MM.1S (cell line): ENCODE measurements at regions not wholly inside any gene's neighbourhood (a gene's known extent, or its start where the extent isn't known, plus 50 kb on each side); places are given as distances from the start of the nearest gene placed in this dataset.

ENCODE experiments used
- DNase-seq: peaks from one replicate; pipeline ENCODE4 v3.0.0-alpha.2; 2015
- H2AFZ ChIP-seq: fragments of 300-600 bp; sonication (generic); 2 replicates; pipeline ENCODE4 v1.6.0; 2016; ENCODE audit warnings: antibody characterized with exemption, low read length
- H3F3A ChIP-seq: fragments of 300-600 bp; sonication (generic); 2 replicates; pipeline ENCODE4 v1.6.1; 2016; ENCODE audit warnings: mild to moderate bottlenecking, antibody characterized with exemption, low read length, moderate library complexity, mixed read lengths; ENCODE audit not compliant: insufficient read depth
- H3K27ac ChIP-seq: fragments of 300-600 bp; sonication (generic); 2 replicates; pipeline ENCODE4 v1.5.1; 2016; ENCODE audit warnings: mild to moderate bottlenecking, low read length
- H3K27me3 ChIP-seq: fragments of 300-600 bp; sonication (generic); replicated peaks from 2 replicates; pipeline ENCODE4 v1.6.0; 2016; ENCODE audit warnings: low read length; ENCODE audit not compliant: insufficient read depth
- H3K36me3 ChIP-seq: fragments of 300-600 bp; sonication (generic); replicated peaks from 2 replicates; pipeline ENCODE4 v1.6.1; 2016; ENCODE audit warnings: mild to moderate bottlenecking, low read length, mixed read lengths; ENCODE audit not compliant: insufficient read depth
- H3K4me1 ChIP-seq: fragments of 300-600 bp; sonication (generic); 2 replicates; pipeline ENCODE4 v1.6.1; 2016; ENCODE audit warnings: low read length, mixed read lengths
- H3K4me2 ChIP-seq: fragments of 300-600 bp; sonication (generic); 2 replicates; pipeline ENCODE4 v1.6.0; 2016; ENCODE audit warnings: low read depth, low read length
- H3K4me3 ChIP-seq: fragments of 300-600 bp; sonication (generic); 2 replicates; pipeline ENCODE4 v1.5.1; 2016; ENCODE audit warnings: low read length, mixed read lengths
- H3K79me2 ChIP-seq: fragments of 300-600 bp; sonication (generic); 2 replicates; pipeline ENCODE4 v1.6.1; 2016; ENCODE audit warnings: mixed run types, low read length, mixed read lengths
- H3K9ac ChIP-seq: fragments of 300-600 bp; sonication (generic); 2 replicates; pipeline ENCODE4 v1.6.1; 2016; ENCODE audit warnings: low read length, mixed read lengths
- H3K9me2 ChIP-seq: fragments of 300-600 bp; sonication (generic); replicated peaks from 2 replicates; pipeline ENCODE4 v1.6.1; 2016; ENCODE audit warnings: mild to moderate bottlenecking, low read length, mixed read lengths; ENCODE audit not compliant: insufficient read depth
- H3K9me3 ChIP-seq: fragments of 300-600 bp; sonication (generic); replicated peaks from 2 replicates; pipeline ENCODE4 v1.6.1; 2016; ENCODE audit warnings: mild to moderate bottlenecking, low read length, mixed read lengths; ENCODE audit not compliant: insufficient read depth
- H4K20me1 ChIP-seq: fragments of 300-600 bp; sonication (generic); 2 replicates; pipeline ENCODE4 v1.6.1; 2016; ENCODE audit warnings: mild to moderate bottlenecking, low read length, moderate library complexity, mixed read lengths; ENCODE audit not compliant: insufficient read depth
- CTCF ChIP-seq: fragments of 300-600 bp; sonication (generic); IDR thresholded peaks from 2 replicates; pipeline ENCODE4 v1.5.1; 2016; ENCODE audit warnings: antibody characterized with exemption, low read length, mixed read lengths
- EZH2 ChIP-seq: fragments of 300-600 bp; sonication (generic); optimal IDR thresholded peaks from 2 replicates; pipeline ENCODE3; 2017; ENCODE audit warnings: low read depth, mild to moderate bottlenecking, antibody characterized with exemption, low read length, mixed read lengths
- EZH2phosphoT487 ChIP-seq: fragments of 300-600 bp; sonication (generic); IDR thresholded peaks from 2 replicates; pipeline ENCODE4 v1.6.1; 2018; ENCODE audit warnings: antibody characterized with exemption, low read length

GRCh38 chr6:102766963-102767362 is 1373.5 kb downstream of the GRIK2 start:
- no peaks in the 10 kb centered on the region for H3K9me3 ChIP-seq
- no peaks in the 10 kb centered on the region for H3K79me2 ChIP-seq
- TF ChIP-seq EZH2 (no peak), CTCF (no peak), EZH2phosphoT487 (no peak)
- DNase-seq, result no peak
- H2AFZ ChIP-seq, result no peak overlapping the region
- H3K4me3 ChIP-seq, result no peak overlapping the region
- no peak overlapping the region for H3K9ac ChIP-seq
- no peaks in the 10 kb centered on the region for H3F3A ChIP-seq
- no peaks in the 10 kb centered on the region for H3K27me3 ChIP-seq
- H3K4me1 ChIP-seq, result no peaks in the 10 kb centered on the region
- H3K9me2 ChIP-seq, result no peaks in the 10 kb centered on the region
- H3K36me3 ChIP-seq, result no peaks in the 10 kb centered on the region
- H4K20me1 ChIP-seq, result no peaks in the 10 kb centered on the region
- no peak overlapping the region for H3K27ac ChIP-seq
- H3K4me2 ChIP-seq, result no peak overlapping the region

- Histone ChIP-seq H3K9me3 (no peaks in the 10 kb centered on the region), H3K36me3 (no peaks in the 10 kb centered on the region), H3K9me2 (no peaks in the 10 kb centered on the region), H3K79me2 (no peaks in the 10 kb centered on the region), H4K20me1 (no peaks in the 10 kb centered on the region), H3K27me3 (no peaks in the 10 kb centered on the region), H3K4me3 (no peak overlapping the region), H3K9ac (no peak overlapping the region), H3K4me2 (no peak overlapping the region), H3K4me1 (no peaks in the 10 kb centered on the region), H3F3A (no peaks in the 10 kb centered on the region), H3K27ac (no peak overlapping the region), H2AFZ (no peak overlapping the region)
- TF ChIP-seq CTCF (no peak), EZH2phosphoT487 (no peak), EZH2 (no peak)
- DNase-seq, result no peak
These were observed 1370.8 kb downstream of the GRIK2 start for GRCh38 chr6:102764317-102764716.

- Histone ChIP-seq H3K27ac (no peak overlapping the region), H3F3A (no peaks in the 10 kb centered on the region), H3K9ac (no peak overlapping the region), H3K27me3 (no peaks in the 10 kb centered on the region), H3K9me2 (no peaks in the 10 kb centered on the region), H2AFZ (no peak overlapping the region), H4K20me1 (no peaks in the 10 kb centered on the region), H3K4me3 (no peak overlapping the region), H3K36me3 (no peaks in the 10 kb centered on the region), H3K9me3 (no peaks in the 10 kb centered on the region), H3K4me2 (no peak overlapping the region), H3K4me1 (no peaks in the 10 kb centered on the region), H3K79me2 (no peaks in the 10 kb centered on the region)
- TF ChIP-seq CTCF (no peak), EZH2phosphoT487 (no peak), EZH2 (no peak)
- DNase-seq, result no peak
These were observed 1370.4 kb downstream of the GRIK2 start for GRCh38 chr6:102763891-102764290.
